HepG2 (cell line): ENCODE measurements at regions not wholly inside any gene's neighbourhood (a gene's known extent, or its start where the extent isn't known, plus 50 kb on each side); places are given as distances from the start of the nearest gene placed in this dataset.

Source experiments
- ATAC-seq: fragments of 200-7000 bp; cut with Tn5 transposase; 3 replicates; pipeline ENCODE4 v1.9.1; 2020; ENCODE audit warnings: mild to moderate bottlenecking, moderate library complexity
- BruUV-seq: library from RNA; stranded (reverse); fragments of 400-500 nt; replicated peaks from 2 replicates; lab custom pipeline; 2021; lab: Mats Ljungman, UMichigan
- CTCF ChIA-PET: fragments of 300-600 bp; formaldehyde crosslinking; extraction: SDS; loops from one replicate; lab custom pipeline; 2021; ENCODE audit warnings: low total read pairs, inconsistent platforms, low intra/inter-chr PET ratio; lab: Yijun Ruan, JAX
- POLR2A ChIA-PET: fragments of 350-600 bp; sonication (Branson Sonifier 250); formaldehyde crosslinking; loops from one replicate; lab custom pipeline; 2020; ENCODE audit warnings: antibody characterized with exemption, inconsistent platforms; lab: Yijun Ruan, JAX
- DNase-seq: peaks from one replicate; pipeline ENCODE4 v3.0.0-alpha.2; 2015; ENCODE audit warnings: low spot score
- FAIRE-seq: peaks from 3 replicates; lab custom pipeline; 2011; peaks lifted over from hg19 to GRCh38; lab: Jason Lieb, UNC
- H2AFZ ChIP-seq: one replicate; pipeline ENCODE4 v1.6.1; 2011; ENCODE audit warnings: low read length, inconsistent platforms
- H3K27ac ChIP-seq: fragments of 300-600 bp; 3 replicates; pipeline ENCODE4 v1.8.0; 2011; ENCODE audit warnings: mixed run types, mild to moderate bottlenecking, mixed read lengths, low read length, inconsistent platforms; ENCODE audit not compliant: insufficient read depth; ENCODE audit errors: extremely low read length
- H3K27me3 ChIP-seq, 2 experiments: fragments of 200-600 bp in 1 of 2; 2 replicates in 1 of 2; 3 replicates in 1 of 2; pipeline versions ENCODE4 v1.6.0 to v1.8.0; 2011; ENCODE audit warnings: low read length in 2 of 2, mild to moderate bottlenecking in 2 of 2, moderate library complexity in 2 of 2, inconsistent platforms in 1 of 2; ENCODE audit not compliant: insufficient read depth in 2 of 2, control insufficient read depth in 1 of 2
- H3K36me3 ChIP-seq, 2 experiments: fragments of 200-600 bp in 1 of 2; replicated peaks in 1 of 2; 2 replicates in 1 of 2; 3 replicates in 1 of 2; pipeline versions ENCODE4 v1.5.1 to v1.8.0; 2011; ENCODE audit warnings: low read length in 2 of 2, inconsistent platforms in 1 of 2; ENCODE audit not compliant: insufficient read depth in 2 of 2, control insufficient read depth in 1 of 2
- H3K4me1 ChIP-seq: 2 replicates; pipeline ENCODE4 v1.5.1; 2012; ENCODE audit warnings: low read length, inconsistent platforms; ENCODE audit not compliant: insufficient read depth
- H3K4me2 ChIP-seq: 2 replicates; pipeline ENCODE4 v1.6.0; 2011; ENCODE audit warnings: low read depth, low read length, inconsistent platforms
- H3K4me3 ChIP-seq, 3 experiments: fragments of 200-600 bp in 1 of 3; sonication (generic), shearing (Covaris generic) in 1 of 3; replicated peaks in 1 of 3; 2 replicates each; pipeline ENCODE4 v1.5.1; 2011 to 2016; ENCODE audit warnings: low read length in 3 of 3, inconsistent platforms in 2 of 3, low read depth in 2 of 3, mild to moderate bottlenecking in 2 of 3, control low read depth in 1 of 3, mixed read lengths in 1 of 3; ENCODE audit not compliant: insufficient read depth in 1 of 3
- H3K79me2 ChIP-seq: one replicate; pipeline ENCODE4 v1.6.1; 2011; ENCODE audit warnings: low read length, inconsistent platforms; ENCODE audit not compliant: insufficient read depth
- H3K9ac ChIP-seq: 2 replicates; pipeline ENCODE4 v1.6.0; 2011; ENCODE audit warnings: mild to moderate bottlenecking, low read depth, low read length, inconsistent platforms; ENCODE audit not compliant: insufficient read depth
- H3K9me3 ChIP-seq: 2 replicates; pipeline ENCODE4 v1.5.1; 2012; ENCODE audit warnings: mild to moderate bottlenecking, low read length
- H4K20me1 ChIP-seq: 2 replicates; pipeline ENCODE4 v1.6.0; 2011; ENCODE audit warnings: inconsistent platforms, mild to moderate bottlenecking, low read length, moderate library complexity; ENCODE audit not compliant: insufficient read depth
- CREB3 ChIP-seq: sonication (generic); formaldehyde crosslinking; IDR thresholded peaks from 2 replicates; pipeline ENCODE4 v1.5.0; 2020; ENCODE audit warnings: missing genetic modification reagents
- ETV6 ChIP-seq: sonication (generic); formaldehyde crosslinking; conservative IDR thresholded peaks from 2 replicates; pipeline ENCODE4 v1.4.0; 2020; ENCODE audit warnings: missing genetic modification reagents
- SALL2 ChIP-seq: sonication (generic); formaldehyde crosslinking; IDR thresholded peaks from 2 replicates; pipeline ENCODE4 v1.8.1; 2023; ENCODE audit warnings: mild to moderate bottlenecking, missing genetic modification reagents, inconsistent platforms
- ZNF136 ChIP-seq: sonication (generic); formaldehyde crosslinking; IDR thresholded peaks from 2 replicates; pipeline ENCODE4 v1.8.1; 2022; ENCODE audit warnings: low read depth, mild to moderate bottlenecking, moderate library complexity, missing genetic modification reagents
- ZSCAN25 ChIP-seq: sonication (generic); formaldehyde crosslinking; IDR thresholded peaks from 2 replicates; pipeline ENCODE4 v1.8.0; 2022; ENCODE audit warnings: mild to moderate bottlenecking, missing genetic modification reagents
- ZSCAN9 ChIP-seq: IDR thresholded peaks from 2 replicates; pipeline ENCODE4 v1.6.1; 2016; ENCODE audit warnings: borderline replicate concordance
- whole genome bisulfite sequencing: methylation state at CpG from one replicate; pipeline ENCODE4 v1.1.6; 2017; ENCODE audit warnings: low lambda C conversion rate; 5-methylcytosine and 5-hydroxymethylcytosine counted together
- in situ Hi-C: cut with HindIII; loops from 2 replicates; pipeline ENCODE4 v1.10.0; 2017; ENCODE audit warnings: low pct_unique_long_range_greater_than_20kb; ENCODE audit not compliant: extremely low pct_ligation_motif_present
- intact Hi-C: fragments of 100-400 bp; cut with micrococcal nuclease; formaldehyde crosslinking; loops from one replicate; pipeline ENCODE4 v1.10.0; 2022; ENCODE audit not compliant: unreplicated experiment
- TF ChIP-seq, protein P1 (sequence below): sonication (generic); formaldehyde crosslinking; IDR thresholded peaks from 2 replicates; pipeline ENCODE4 v1.5.0; 2020; ENCODE audit warnings: mild to moderate bottlenecking, low read depth, missing genetic modification reagents, borderline replicate concordance
- TF ChIP-seq, protein P2 (sequence below): sonication (generic); formaldehyde crosslinking; IDR thresholded peaks from 2 replicates; pipeline ENCODE4 v1.5.0; 2020; ENCODE audit warnings: missing genetic modification reagents

DNA sequence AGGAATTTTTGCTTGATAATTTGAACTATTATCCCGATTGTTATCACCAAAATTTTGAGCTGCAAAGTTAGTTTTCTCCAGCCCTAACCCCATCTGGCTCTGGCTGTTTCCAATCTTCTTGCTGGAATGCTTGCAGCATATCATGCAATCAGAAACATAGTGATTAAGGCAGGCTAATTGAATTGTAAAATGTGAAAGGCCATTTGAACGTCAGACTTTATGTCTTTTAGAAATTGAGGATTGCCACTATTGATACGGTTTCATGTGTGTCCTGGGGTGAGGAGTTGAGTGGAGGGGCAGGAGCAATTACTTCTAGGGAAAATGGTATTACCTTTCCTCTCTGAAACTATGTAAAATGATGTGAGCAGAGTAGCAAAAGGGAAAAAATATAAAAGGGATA is 1674.5 kb upstream of the LRRTM1 start:
- H3K9me3 ChIP-seq, result peaks cover 15% of the 10 kb centered on the region
- CTCF ChIA-PET, result no interaction called here
- no peak for ATAC-seq

More for the DNA sequence above, 1674.5 kb upstream of the LRRTM1 start:
- Histone ChIP-seq H4K20me1 (no peaks in the 10 kb centered on the region), H3K27me3 (no peaks in the 10 kb centered on the region), H3K79me2 (no peaks in the 10 kb centered on the region), H3K4me1 (no peaks in the 10 kb centered on the region), H3K36me3 (no peaks in the 10 kb centered on the region), H2AFZ (no peak overlapping the region), H3K4me2 (no peak overlapping the region), H3K27ac (no peak overlapping the region), H3K9ac (no peak overlapping the region), H3K4me3 (no peak overlapping the region)
- 3% methylated on average over 3 of the region's 3 CpGs for WGBS
- in situ Hi-C loops (no loop called here), intact Hi-C loops (no loop called here)
- POLR2A ChIA-PET, result no interaction called here
- FAIRE-seq (no peak), DNase-seq (no peak)
- BruUV-seq, result no TSS peak
- TF ChIP-seq SALL2 (no peak), ZNF136 (CRISPR knock-in tag) (no peak), ETV6 (CRISPR knock-in tag) (no peak), CREB3 (CRISPR knock-in tag) (no peak), ZSCAN25 (no peak), ZSCAN9 (no peak)
- TF ChIP-seq, protein P1, sequence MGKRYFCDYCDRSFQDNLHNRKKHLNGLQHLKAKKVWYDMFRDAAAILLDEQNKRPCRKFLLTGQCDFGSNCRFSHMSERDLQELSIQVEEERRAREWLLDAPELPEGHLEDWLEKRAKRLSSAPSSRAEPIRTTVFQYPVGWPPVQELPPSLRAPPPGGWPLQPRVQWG (CRISPR knock-in tag), result no peak
- TF ChIP-seq, protein P2, sequence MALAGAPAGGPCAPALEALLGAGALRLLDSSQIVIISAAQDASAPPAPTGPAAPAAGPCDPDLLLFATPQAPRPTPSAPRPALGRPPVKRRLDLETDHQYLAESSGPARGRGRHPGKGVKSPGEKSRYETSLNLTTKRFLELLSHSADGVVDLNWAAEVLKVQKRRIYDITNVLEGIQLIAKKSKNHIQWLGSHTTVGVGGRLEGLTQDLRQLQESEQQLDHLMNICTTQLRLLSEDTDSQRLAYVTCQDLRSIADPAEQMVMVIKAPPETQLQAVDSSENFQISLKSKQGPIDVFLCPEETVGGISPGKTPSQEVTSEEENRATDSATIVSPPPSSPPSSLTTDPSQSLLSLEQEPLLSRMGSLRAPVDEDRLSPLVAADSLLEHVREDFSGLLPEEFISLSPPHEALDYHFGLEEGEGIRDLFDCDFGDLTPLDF (CRISPR knock-in tag), result no peak
